ENCODE measurements at regions not wholly inside any gene's neighbourhood (a gene's known extent, or its start where the extent isn't known, plus 50 kb on each side); places are given as distances from the start of the nearest gene placed in this dataset.

DNA sequence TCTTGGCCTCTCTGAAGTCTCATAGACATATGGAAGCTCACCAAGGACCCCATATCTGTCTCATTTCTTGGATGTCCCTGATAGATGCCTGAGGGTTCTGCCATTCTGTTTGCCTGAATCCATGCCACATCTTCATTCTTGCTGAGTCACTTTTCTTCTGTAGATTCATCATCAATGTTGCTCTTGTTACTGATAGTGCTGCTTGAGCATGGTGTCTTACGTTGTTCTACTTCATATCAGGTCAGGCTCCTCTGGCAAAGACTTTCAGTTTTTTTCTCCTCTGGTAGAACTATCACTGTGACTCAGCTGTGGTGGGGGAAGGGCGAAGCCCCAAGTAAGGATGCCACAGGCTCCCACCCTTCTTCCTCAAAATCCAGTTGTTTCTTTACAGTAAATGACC lies 885.2 kb downstream of the DCDC2C start:
- TF ChIP-seq, protein P1, sequence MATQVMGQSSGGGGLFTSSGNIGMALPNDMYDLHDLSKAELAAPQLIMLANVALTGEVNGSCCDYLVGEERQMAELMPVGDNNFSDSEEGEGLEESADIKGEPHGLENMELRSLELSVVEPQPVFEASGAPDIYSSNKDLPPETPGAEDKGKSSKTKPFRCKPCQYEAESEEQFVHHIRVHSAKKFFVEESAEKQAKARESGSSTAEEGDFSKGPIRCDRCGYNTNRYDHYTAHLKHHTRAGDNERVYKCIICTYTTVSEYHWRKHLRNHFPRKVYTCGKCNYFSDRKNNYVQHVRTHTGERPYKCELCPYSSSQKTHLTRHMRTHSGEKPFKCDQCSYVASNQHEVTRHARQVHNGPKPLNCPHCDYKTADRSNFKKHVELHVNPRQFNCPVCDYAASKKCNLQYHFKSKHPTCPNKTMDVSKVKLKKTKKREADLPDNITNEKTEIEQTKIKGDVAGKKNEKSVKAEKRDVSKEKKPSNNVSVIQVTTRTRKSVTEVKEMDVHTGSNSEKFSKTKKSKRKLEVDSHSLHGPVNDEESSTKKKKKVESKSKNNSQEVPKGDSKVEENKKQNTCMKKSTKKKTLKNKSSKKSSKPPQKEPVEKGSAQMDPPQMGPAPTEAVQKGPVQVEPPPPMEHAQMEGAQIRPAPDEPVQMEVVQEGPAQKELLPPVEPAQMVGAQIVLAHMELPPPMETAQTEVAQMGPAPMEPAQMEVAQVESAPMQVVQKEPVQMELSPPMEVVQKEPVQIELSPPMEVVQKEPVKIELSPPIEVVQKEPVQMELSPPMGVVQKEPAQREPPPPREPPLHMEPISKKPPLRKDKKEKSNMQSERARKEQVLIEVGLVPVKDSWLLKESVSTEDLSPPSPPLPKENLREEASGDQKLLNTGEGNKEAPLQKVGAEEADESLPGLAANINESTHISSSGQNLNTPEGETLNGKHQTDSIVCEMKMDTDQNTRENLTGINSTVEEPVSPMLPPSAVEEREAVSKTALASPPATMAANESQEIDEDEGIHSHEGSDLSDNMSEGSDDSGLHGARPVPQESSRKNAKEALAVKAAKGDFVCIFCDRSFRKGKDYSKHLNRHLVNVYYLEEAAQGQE (IDR thresholded peaks at IDR 0.05; ENCODE audit: insufficient read depth in 1 of 2, low read depth in 2 of 2, low read length in 2 of 2), result no peak
- TF ChIP-seq TAF1 (IDR thresholded peaks at IDR 0.05; ENCODE audit: borderline replicate concordance, insufficient read depth, low read length) (no peak), POLR2AphosphoS5 (IDR thresholded peaks at IDR 0.05; ENCODE audit: low read depth, low read length) (no peak), SIN3A (IDR thresholded peaks at IDR 0.05; ENCODE audit: borderline replicate concordance, insufficient read depth, low read length) (no peak)
